MM.1S (cell line): ENCODE measurements at regions not wholly inside any gene's neighbourhood (a gene's known extent, or its start where the extent isn't known, plus 50 kb on each side); places are given as distances from the start of the nearest gene placed in this dataset.

Experiments used
- DNase-seq: peaks from one replicate; pipeline ENCODE4 v3.0.0-alpha.2; 2015
- H2AFZ ChIP-seq: fragments of 300-600 bp; sonication (generic); 2 replicates; pipeline ENCODE4 v1.6.0; 2016; ENCODE audit warnings: antibody characterized with exemption, low read length
- H3F3A ChIP-seq: fragments of 300-600 bp; sonication (generic); 2 replicates; pipeline ENCODE4 v1.6.1; 2016; ENCODE audit warnings: mild to moderate bottlenecking, antibody characterized with exemption, low read length, moderate library complexity, mixed read lengths; ENCODE audit not compliant: insufficient read depth
- H3K27ac ChIP-seq: fragments of 300-600 bp; sonication (generic); 2 replicates; pipeline ENCODE4 v1.5.1; 2016; ENCODE audit warnings: mild to moderate bottlenecking, low read length
- H3K27me3 ChIP-seq: fragments of 300-600 bp; sonication (generic); replicated peaks from 2 replicates; pipeline ENCODE4 v1.6.0; 2016; ENCODE audit warnings: low read length; ENCODE audit not compliant: insufficient read depth
- H3K36me3 ChIP-seq: fragments of 300-600 bp; sonication (generic); replicated peaks from 2 replicates; pipeline ENCODE4 v1.6.1; 2016; ENCODE audit warnings: mild to moderate bottlenecking, low read length, mixed read lengths; ENCODE audit not compliant: insufficient read depth
- H3K4me1 ChIP-seq: fragments of 300-600 bp; sonication (generic); 2 replicates; pipeline ENCODE4 v1.6.1; 2016; ENCODE audit warnings: low read length, mixed read lengths
- H3K4me2 ChIP-seq: fragments of 300-600 bp; sonication (generic); 2 replicates; pipeline ENCODE4 v1.6.0; 2016; ENCODE audit warnings: low read depth, low read length
- H3K4me3 ChIP-seq: fragments of 300-600 bp; sonication (generic); 2 replicates; pipeline ENCODE4 v1.5.1; 2016; ENCODE audit warnings: low read length, mixed read lengths
- H3K79me2 ChIP-seq: fragments of 300-600 bp; sonication (generic); 2 replicates; pipeline ENCODE4 v1.6.1; 2016; ENCODE audit warnings: mixed run types, low read length, mixed read lengths
- H3K9ac ChIP-seq: fragments of 300-600 bp; sonication (generic); 2 replicates; pipeline ENCODE4 v1.6.1; 2016; ENCODE audit warnings: low read length, mixed read lengths
- H3K9me2 ChIP-seq: fragments of 300-600 bp; sonication (generic); replicated peaks from 2 replicates; pipeline ENCODE4 v1.6.1; 2016; ENCODE audit warnings: mild to moderate bottlenecking, low read length, mixed read lengths; ENCODE audit not compliant: insufficient read depth
- H3K9me3 ChIP-seq: fragments of 300-600 bp; sonication (generic); replicated peaks from 2 replicates; pipeline ENCODE4 v1.6.1; 2016; ENCODE audit warnings: mild to moderate bottlenecking, low read length, mixed read lengths; ENCODE audit not compliant: insufficient read depth
- H4K20me1 ChIP-seq: fragments of 300-600 bp; sonication (generic); 2 replicates; pipeline ENCODE4 v1.6.1; 2016; ENCODE audit warnings: mild to moderate bottlenecking, low read length, moderate library complexity, mixed read lengths; ENCODE audit not compliant: insufficient read depth
- CTCF ChIP-seq: fragments of 300-600 bp; sonication (generic); IDR thresholded peaks from 2 replicates; pipeline ENCODE4 v1.5.1; 2016; ENCODE audit warnings: antibody characterized with exemption, low read length, mixed read lengths
- EZH2 ChIP-seq: fragments of 300-600 bp; sonication (generic); optimal IDR thresholded peaks from 2 replicates; pipeline ENCODE3; 2017; ENCODE audit warnings: low read depth, mild to moderate bottlenecking, antibody characterized with exemption, low read length, mixed read lengths
- EZH2phosphoT487 ChIP-seq: fragments of 300-600 bp; sonication (generic); IDR thresholded peaks from 2 replicates; pipeline ENCODE4 v1.6.1; 2018; ENCODE audit warnings: antibody characterized with exemption, low read length

- H3K36me3 ChIP-seq, result no peaks in the 10 kb centered on the region
- H3K4me1 ChIP-seq, result no peaks in the 10 kb centered on the region
- H3F3A ChIP-seq, result no peaks in the 10 kb centered on the region
- TF ChIP-seq EZH2phosphoT487 (no peak), CTCF (no peak), EZH2 (no peak)
- H3K4me2 ChIP-seq, result no peak overlapping the region
- no peak overlapping the region for H3K9ac ChIP-seq
- no peak overlapping the region for H3K27ac ChIP-seq
- no peak for DNase-seq
- no peaks in the 10 kb centered on the region for H3K79me2 ChIP-seq
- no peaks in the 10 kb centered on the region for H3K27me3 ChIP-seq
- H4K20me1 ChIP-seq, result no peaks in the 10 kb centered on the region
- no peak overlapping the region for H2AFZ ChIP-seq
- H3K9me2 ChIP-seq, result no peaks in the 10 kb centered on the region
- H3K9me3 ChIP-seq, result no peaks in the 10 kb centered on the region
- H3K4me3 ChIP-seq, result no peak overlapping the region
Measured at GRCh38 chr10:10294184-10294880, 723.3 kb upstream of the CELF2 start.

- H3K79me2 ChIP-seq, result no peaks in the 10 kb centered on the region
- no peaks in the 10 kb centered on the region for H3F3A ChIP-seq
- H2AFZ ChIP-seq, result no peak overlapping the region
- H3K9me3 ChIP-seq, result no peaks in the 10 kb centered on the region
- H3K9ac ChIP-seq, result no peak overlapping the region
- no peaks in the 10 kb centered on the region for H3K4me1 ChIP-seq
- no peaks in the 10 kb centered on the region for H3K9me2 ChIP-seq
- TF ChIP-seq EZH2phosphoT487, result no peak
- no peak for TF ChIP-seq CTCF
- no peak for TF ChIP-seq EZH2
- no peak overlapping the region for H3K4me3 ChIP-seq
- no peak overlapping the region for H3K27ac ChIP-seq
- H3K4me2 ChIP-seq, result no peak overlapping the region
- H3K27me3 ChIP-seq, result no peaks in the 10 kb centered on the region
- DNase-seq, result no peak
- no peaks in the 10 kb centered on the region for H3K36me3 ChIP-seq
- no peaks in the 10 kb centered on the region for H4K20me1 ChIP-seq
Measured at GRCh38 chr10:10294881-10295529, 722.7 kb upstream of the CELF2 start.

- H3K9me2 ChIP-seq, result no peaks in the 10 kb centered on the region
- no peak for DNase-seq
- no peak overlapping the region for H2AFZ ChIP-seq
- H3K27me3 ChIP-seq, result no peaks in the 10 kb centered on the region
- no peaks in the 10 kb centered on the region for H3K79me2 ChIP-seq
- TF ChIP-seq EZH2 (no peak), CTCF (no peak), EZH2phosphoT487 (no peak)
- no peaks in the 10 kb centered on the region for H3K4me1 ChIP-seq
- H3F3A ChIP-seq, result no peaks in the 10 kb centered on the region
- H3K9ac ChIP-seq, result no peak overlapping the region
- H4K20me1 ChIP-seq, result no peaks in the 10 kb centered on the region
- H3K4me2 ChIP-seq, result no peak overlapping the region
- H3K4me3 ChIP-seq, result no peak overlapping the region
- H3K9me3 ChIP-seq, result no peaks in the 10 kb centered on the region
- no peaks in the 10 kb centered on the region for H3K36me3 ChIP-seq
- no peak overlapping the region for H3K27ac ChIP-seq
Measured at GRCh38 chr10:10295537-10295936, 722.1 kb upstream of the CELF2 start.
